ENCODE measurements at regions not wholly inside any gene's neighbourhood (a gene's known extent, or its start where the extent isn't known, plus 50 kb on each side); places are given as distances from the start of the nearest gene placed in this dataset.

DNA sequence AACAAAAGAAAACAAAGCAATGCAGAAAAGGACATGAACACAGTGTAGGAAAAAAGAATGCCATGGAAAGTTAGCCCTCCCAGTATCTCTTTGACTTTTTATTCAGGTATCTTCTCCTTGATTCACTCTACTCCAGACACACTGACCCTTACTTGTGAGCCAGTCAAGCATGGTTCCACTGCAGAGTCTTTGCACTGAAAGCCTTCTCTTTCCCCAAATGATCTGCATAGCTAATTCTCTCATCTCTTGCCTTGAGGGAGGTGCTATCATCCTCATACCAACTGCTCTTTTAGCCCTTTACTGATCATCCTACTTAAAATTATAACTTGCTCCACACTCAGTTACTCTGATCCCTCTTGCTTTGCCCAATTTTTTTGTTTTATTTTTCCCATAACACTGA lies 101.2 kb upstream of the SLC16A7 start:
- TF ChIP-seq, protein P1, sequence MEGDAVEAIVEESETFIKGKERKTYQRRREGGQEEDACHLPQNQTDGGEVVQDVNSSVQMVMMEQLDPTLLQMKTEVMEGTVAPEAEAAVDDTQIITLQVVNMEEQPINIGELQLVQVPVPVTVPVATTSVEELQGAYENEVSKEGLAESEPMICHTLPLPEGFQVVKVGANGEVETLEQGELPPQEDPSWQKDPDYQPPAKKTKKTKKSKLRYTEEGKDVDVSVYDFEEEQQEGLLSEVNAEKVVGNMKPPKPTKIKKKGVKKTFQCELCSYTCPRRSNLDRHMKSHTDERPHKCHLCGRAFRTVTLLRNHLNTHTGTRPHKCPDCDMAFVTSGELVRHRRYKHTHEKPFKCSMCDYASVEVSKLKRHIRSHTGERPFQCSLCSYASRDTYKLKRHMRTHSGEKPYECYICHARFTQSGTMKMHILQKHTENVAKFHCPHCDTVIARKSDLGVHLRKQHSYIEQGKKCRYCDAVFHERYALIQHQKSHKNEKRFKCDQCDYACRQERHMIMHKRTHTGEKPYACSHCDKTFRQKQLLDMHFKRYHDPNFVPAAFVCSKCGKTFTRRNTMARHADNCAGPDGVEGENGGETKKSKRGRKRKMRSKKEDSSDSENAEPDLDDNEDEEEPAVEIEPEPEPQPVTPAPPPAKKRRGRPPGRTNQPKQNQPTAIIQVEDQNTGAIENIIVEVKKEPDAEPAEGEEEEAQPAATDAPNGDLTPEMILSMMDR (IDR thresholded peaks at IDR 0.05) = no peak
- no peak for TF ChIP-seq POLR2A (IDR thresholded peaks at IDR 0.05)
